Colonic mucosa (tissue), 4 donors: ENCODE measurements at regions not wholly inside any gene's neighbourhood (a gene's known extent, or its start where the extent isn't known, plus 50 kb on each side); places are given as distances from the start of the nearest gene placed in this dataset.

ENCODE experiments used
- DNase-seq: peaks from one replicate; pipeline ENCODE4 v3.0.0-alpha.2; 2020
- H3K27ac ChIP-seq: fragments of 200-600 bp; one replicate; pipeline ENCODE4 v1.8.0; 2021
- H3K27me3 ChIP-seq: fragments of 200-600 bp; one replicate; pipeline ENCODE4 v1.8.0; 2021
- H3K36me3 ChIP-seq: fragments of 200-600 bp; one replicate; pipeline ENCODE4 v1.8.0; 2021
- H3K4me1 ChIP-seq: fragments of 200-600 bp; one replicate; pipeline ENCODE4 v1.8.0; 2021; ENCODE audit warnings: mild to moderate bottlenecking
- H3K4me3 ChIP-seq: fragments of 200-600 bp; one replicate; pipeline ENCODE4 v1.8.0; 2021
- H3K9ac ChIP-seq, 2 donors: one replicate each; pipeline ENCODE4 v1.7.0; 2013; ENCODE audit warnings: control low read depth in 2 of 2, low read depth in 2 of 2, low read length in 2 of 2
- H3K9me3 ChIP-seq: fragments of 200-600 bp; one replicate; pipeline ENCODE4 v1.8.0; 2021
- intact Hi-C: fragments of 100-400 bp; cut with DNase I; formaldehyde crosslinking; loops from one replicate; pipeline ENCODE4 v1.14.1; 2022
- TF ChIP-seq, protein P1 (sequence below): fragments of 200-600 bp; IDR thresholded peaks from one replicate; pipeline ENCODE4 v1.8.0; 2022; ENCODE audit warnings: antibody characterized with exemption, mild to moderate bottlenecking
- donor health status: healthy.
- donor health status: DM: no; HTN: no; CAD: no.
- donor health status: DM: no; HTN: no; CAD: no.

GRCh38 chr3:124397088-124397487 is 333.2 kb upstream of the UMPS start:
- H3K4me3 ChIP-seq: no peak overlapping the region
- H3K27me3 ChIP-seq: no peaks in the 10 kb centered on the region
- intact Hi-C loops: no loop called here
- TF ChIP-seq, protein P1, sequence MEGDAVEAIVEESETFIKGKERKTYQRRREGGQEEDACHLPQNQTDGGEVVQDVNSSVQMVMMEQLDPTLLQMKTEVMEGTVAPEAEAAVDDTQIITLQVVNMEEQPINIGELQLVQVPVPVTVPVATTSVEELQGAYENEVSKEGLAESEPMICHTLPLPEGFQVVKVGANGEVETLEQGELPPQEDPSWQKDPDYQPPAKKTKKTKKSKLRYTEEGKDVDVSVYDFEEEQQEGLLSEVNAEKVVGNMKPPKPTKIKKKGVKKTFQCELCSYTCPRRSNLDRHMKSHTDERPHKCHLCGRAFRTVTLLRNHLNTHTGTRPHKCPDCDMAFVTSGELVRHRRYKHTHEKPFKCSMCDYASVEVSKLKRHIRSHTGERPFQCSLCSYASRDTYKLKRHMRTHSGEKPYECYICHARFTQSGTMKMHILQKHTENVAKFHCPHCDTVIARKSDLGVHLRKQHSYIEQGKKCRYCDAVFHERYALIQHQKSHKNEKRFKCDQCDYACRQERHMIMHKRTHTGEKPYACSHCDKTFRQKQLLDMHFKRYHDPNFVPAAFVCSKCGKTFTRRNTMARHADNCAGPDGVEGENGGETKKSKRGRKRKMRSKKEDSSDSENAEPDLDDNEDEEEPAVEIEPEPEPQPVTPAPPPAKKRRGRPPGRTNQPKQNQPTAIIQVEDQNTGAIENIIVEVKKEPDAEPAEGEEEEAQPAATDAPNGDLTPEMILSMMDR: no peak
- H3K27ac ChIP-seq: no peak overlapping the region
- no peaks in the 10 kb centered on the region for H3K36me3 ChIP-seq
- H3K9me3 ChIP-seq: no peaks in the 10 kb centered on the region
- H3K4me1 ChIP-seq: no peaks in the 10 kb centered on the region
- DNase-seq: no peak
- no peak overlapping the region for H3K9ac ChIP-seq

DNA sequence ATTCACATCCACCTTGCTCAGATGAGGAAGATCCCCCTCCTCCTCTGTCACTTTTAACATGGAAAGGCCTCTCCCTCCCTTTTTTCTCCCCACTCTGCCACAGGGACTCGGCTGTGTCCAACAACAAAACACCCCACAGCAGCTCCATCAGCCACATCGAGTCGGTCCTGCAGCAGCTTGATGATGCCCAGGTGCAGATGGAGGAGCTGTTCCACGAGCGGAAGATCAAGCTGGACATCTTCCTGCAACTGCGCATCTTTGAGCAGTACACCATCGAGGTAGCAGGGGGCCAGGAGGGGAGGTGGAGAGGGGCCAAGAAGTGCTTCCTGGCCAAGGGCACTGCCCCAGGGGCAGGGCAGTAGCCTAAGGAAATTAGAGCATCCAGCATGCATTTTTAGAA is 331.7 kb upstream of the UMPS start:
- TF ChIP-seq, protein P1: no peak
- intact Hi-C loops: no loop called here

GRCh38 chr3:124401843-124402242 is 328.4 kb upstream of the UMPS start:
- no peak overlapping the region for H3K27ac ChIP-seq

More for the DNA sequence above, 331.7 kb upstream of the UMPS start:
- Histone ChIP-seq H3K27ac (no peak overlapping the region), H3K9me3 (no peaks in the 10 kb centered on the region), H3K4me3 (no peak overlapping the region), H3K4me1 (no peaks in the 10 kb centered on the region), H3K9ac (no peak overlapping the region), H3K27me3 (no peaks in the 10 kb centered on the region), H3K36me3 (no peaks in the 10 kb centered on the region)
- DNase-seq: no peak

GRCh38 chr3:124402791-124403190 is 327.5 kb upstream of the UMPS start:
- TF ChIP-seq, protein P1: no peak
- Histone ChIP-seq H3K27me3 (no peaks in the 10 kb centered on the region), H3K36me3 (no peaks in the 10 kb centered on the region), H3K9me3 (no peaks in the 10 kb centered on the region), H3K4me3 (no peak overlapping the region), H3K9ac (no peak overlapping the region), H3K27ac (no peak overlapping the region), H3K4me1 (no peaks in the 10 kb centered on the region)
- intact Hi-C loops: no loop called here
- DNase-seq: no peak

More at GRCh38 chr3:124401843-124402242, 328.4 kb upstream of the UMPS start:
- DNase-seq: no peak
- intact Hi-C loops: no loop called here
- Histone ChIP-seq H3K9me3 (no peaks in the 10 kb centered on the region), H3K27me3 (no peaks in the 10 kb centered on the region), H3K4me3 (no peak overlapping the region), H3K9ac (no peak overlapping the region), H3K36me3 (no peaks in the 10 kb centered on the region), H3K4me1 (no peaks in the 10 kb centered on the region)
- TF ChIP-seq, protein P1: no peak

GRCh38 chr3:124404621-124405020 is 325.6 kb upstream of the UMPS start:
- TF ChIP-seq, protein P1: no peak
- no peak for DNase-seq
- intact Hi-C loops: no loop called here
- no peak overlapping the region for H3K4me3 ChIP-seq
- H3K9ac ChIP-seq: no peak overlapping the region
- H3K27me3 ChIP-seq: no peaks in the 10 kb centered on the region
- H3K36me3 ChIP-seq: no peaks in the 10 kb centered on the region
- no peaks in the 10 kb centered on the region for H3K4me1 ChIP-seq
- H3K9me3 ChIP-seq: no peaks in the 10 kb centered on the region
- H3K27ac ChIP-seq: no peak overlapping the region

GRCh38 chr3:124407260-124407659 is 323.0 kb upstream of the UMPS start:
- Histone ChIP-seq H3K27ac (no peak overlapping the region), H3K9me3 (no peaks in the 10 kb centered on the region), H3K4me1 (no peaks in the 10 kb centered on the region), H3K27me3 (no peaks in the 10 kb centered on the region), H3K9ac (no peak overlapping the region), H3K36me3 (no peaks in the 10 kb centered on the region), H3K4me3 (no peak overlapping the region)
- TF ChIP-seq, protein P1: no peak
- no peak for DNase-seq
- intact Hi-C loops: no loop called here
